GM21447 (cell line): ENCODE measurements at regions not wholly inside any gene's neighbourhood (a gene's known extent, or its start where the extent isn't known, plus 50 kb on each side); places are given as distances from the start of the nearest gene placed in this dataset.
A peak's percentile ranks its signal among the peaks of the same experiment; 100 is the strongest.

Experiments
- ATAC-seq: cut with Tn5 transposase; IDR thresholded peaks from one replicate; pipeline ENCODE4 v1.9.1; 2021; ENCODE audit not compliant: unreplicated experiment

DNA sequence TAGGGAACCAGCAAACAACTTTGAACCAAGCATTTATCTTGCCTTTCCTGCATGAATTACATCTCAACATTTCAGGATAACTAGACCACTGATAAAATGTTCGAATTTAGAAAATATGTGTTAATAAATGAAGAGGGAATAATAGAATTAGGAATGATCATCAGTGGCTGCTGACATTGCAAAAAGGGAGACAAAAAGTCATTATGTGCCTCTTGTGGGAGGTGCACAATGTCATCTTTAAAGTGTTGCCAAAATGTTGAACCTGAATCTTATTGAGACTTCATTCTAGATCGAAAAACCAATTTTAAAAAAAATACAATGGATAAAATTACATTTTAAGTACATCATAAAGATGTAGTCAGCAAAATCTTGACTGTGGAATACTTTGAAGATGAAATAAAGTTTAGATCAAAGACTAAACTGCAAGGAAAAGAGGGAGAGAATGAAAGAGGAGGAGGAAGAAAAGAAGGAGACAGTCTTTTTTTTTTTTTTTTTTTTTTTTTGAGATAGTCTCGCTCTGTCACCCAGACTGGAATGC, 299.3 kb downstream of the FBXW7 start:
- ATAC-seq, result no peak

GRCh38 chr4:152235718-152236117, 300.2 kb downstream of the FBXW7 start:
- ATAC-seq, result no peak

DNA sequence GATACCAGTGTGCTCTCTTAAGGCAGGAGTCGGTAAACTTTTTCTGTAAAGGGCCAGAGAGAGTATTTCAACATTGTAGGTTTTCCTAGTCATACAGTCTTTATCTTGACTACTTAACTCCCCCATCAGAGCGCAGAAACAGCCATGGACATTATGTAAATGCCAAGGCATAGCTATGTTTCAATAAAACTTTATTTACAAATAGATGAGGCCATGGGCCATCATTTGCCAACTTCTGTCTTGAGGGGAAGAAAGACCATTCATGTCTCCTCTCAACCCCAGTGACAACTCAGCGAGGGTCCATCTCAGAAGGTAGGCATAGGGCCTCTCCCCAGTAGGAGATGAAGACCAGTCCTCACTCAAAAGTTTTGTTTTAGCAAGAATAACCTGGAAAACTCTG, 301.3 kb downstream of the FBXW7 start:
- ATAC-seq, result no peak

GRCh38 chr4:152232271-152232670, 303.6 kb downstream of the FBXW7 start:
- ATAC-seq, result no peak

GRCh38 chr4:152229782-152230289, 306.1 kb downstream of the FBXW7 start:
- ATAC-seq, result no peak

DNA sequence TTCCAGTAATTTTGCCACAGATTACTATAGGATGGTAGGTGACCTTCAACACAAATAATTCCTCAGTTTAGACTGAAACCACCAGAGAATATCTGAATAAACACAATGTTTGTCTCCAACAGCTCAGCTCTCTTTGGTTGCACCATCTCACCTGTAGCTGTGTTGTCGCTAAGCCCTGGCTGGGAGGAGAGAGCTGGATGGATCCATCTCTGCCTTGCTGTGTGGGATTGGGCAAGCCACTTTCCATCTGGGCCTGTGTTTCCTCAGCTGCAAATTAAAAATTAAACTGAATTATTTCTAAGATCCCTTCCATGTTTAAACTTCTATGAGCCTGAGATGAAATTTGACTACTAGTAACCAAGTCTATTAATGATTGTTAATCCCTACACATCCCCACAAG, 310.2 kb downstream of the FBXW7 start:
- no peak for ATAC-seq

DNA sequence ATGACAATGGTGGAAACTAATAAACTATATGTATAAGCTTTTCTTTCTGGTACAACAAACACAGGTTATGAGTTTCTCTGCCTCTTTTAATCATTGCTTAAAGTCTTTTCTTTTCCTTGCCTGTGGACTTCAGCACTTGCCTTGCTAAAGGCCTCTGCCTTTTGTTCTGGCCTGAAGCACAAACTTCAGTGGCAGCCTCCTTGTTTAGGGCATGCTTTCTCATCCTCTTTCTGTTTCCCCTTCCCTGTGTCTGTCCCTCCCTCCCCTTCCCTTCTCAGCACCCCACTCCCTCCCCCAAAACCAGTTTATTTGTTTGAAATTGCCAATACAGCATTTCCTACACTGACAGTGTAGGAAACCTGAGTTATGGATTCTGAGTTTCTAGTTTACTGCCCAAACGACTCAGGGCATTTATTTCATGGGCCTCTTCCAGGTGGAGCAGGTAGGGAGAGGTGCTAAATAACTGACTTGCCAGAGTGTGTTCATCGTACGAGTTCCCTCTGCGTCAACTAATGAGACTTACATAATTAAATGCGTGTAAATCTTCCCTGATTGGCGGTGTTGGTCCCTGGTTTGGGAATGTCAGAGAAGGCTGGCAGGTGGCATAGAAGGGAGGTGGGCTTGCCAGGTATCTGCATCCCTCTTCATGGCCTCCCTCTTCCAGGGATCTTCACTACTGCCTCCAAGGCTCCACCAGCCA, 311.0 kb downstream of the FBXW7 start:
- ATAC-seq, result no peak

GRCh38 chr4:152224223-152224622, 311.7 kb downstream of the FBXW7 start:
- ATAC-seq, result no peak

- ATAC-seq, result no peak
Observed at GRCh38 chr4:152223600-152223999, 312.3 kb downstream of the FBXW7 start.

DNA sequence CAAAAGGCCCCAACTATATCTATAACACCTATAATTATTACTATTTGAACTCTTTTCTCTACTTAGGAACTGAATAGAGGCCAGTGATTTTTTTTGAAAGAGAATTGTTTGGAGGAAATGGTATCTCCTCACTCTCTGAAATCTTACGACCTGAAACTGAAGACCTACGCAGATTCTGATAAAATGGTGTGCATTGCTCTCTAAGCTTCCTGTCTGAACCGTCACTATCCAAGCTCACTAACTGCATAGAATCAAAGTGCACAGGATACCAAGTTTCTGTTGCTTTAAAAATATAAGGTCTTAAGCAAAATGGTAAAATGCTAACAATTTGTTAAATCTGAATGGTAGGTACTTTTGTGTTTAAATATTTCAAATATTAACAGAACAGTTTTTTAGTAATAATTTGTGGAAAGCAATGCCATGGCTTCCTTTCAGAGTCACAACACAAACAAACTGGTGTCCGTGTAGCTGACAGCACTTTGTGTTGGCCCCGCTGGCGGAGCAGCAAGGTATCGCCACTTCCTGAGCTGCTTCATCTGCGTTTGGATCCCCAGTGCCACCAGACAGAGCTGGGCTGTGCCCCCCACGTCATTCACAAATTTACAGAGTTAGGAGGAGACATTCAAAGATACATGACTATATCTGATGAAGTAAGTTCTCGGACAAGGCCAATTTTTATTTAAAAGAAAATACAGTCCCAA, 313.9 kb downstream of the FBXW7 start:
- ATAC-seq, result no peak

GRCh38 chr4:152220201-152220666, 315.7 kb downstream of the FBXW7 start:
- ATAC-seq, result peak; percentile 78

DNA sequence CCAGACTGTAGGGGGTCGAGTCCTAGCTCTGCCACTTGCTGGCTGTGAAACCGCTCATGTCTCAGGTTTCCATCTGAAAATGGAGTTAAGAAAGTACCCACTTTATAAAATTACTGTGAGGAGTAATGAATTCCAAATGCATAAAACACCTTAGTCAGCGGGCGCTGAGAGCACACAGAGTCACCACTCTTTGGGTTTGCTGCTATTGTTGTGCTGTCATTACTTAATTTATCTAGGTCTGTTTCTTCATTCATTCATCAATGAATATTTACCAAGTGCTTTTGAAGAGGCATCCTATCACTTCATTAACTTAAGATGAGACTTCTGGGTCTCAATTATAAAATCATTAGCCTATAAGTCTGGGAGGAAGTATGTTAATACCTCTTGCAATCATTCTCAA, 317.3 kb downstream of the FBXW7 start:
- no peak for ATAC-seq

DNA sequence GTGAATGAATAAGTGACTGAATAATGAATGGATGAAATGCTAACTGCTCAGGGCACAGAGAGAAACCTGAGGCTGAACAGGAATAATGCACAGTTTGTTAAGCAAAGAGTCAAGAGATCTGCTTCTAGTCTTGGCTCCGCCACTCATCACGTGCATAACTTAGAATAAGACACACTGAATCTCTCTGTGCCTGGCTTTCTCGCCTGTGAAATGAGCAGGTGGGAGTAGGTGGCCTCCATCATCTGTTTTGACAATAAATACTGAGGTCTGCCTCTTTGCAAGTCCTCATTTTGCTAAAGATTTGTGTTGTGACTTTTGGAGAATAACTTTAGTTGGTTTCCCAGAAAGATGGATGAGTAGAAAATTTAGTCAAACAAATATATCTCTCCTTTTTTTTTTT, 318.0 kb downstream of the FBXW7 start:
- no peak for ATAC-seq

GRCh38 chr4:152211936-152212653, 323.8 kb downstream of the FBXW7 start:
- ATAC-seq, result no peak

GRCh38 chr4:152209772-152210493, 326.0 kb downstream of the FBXW7 start:
- ATAC-seq, result peak; percentile 82

- ATAC-seq, result no peak
Observed at GRCh38 chr4:152207378-152207720, 328.5 kb downstream of the FBXW7 start.

GRCh38 chr4:152206646-152207377, 329.1 kb downstream of the FBXW7 start:
- ATAC-seq, result no peak

- no peak for ATAC-seq
Observed at GRCh38 chr4:152206185-152206584, 329.7 kb downstream of the FBXW7 start.

- ATAC-seq, result no peak
Observed at GRCh38 chr4:152202415-152202814, 333.5 kb downstream of the FBXW7 start.
